ENCODE measurements at regions not wholly inside any gene's neighbourhood (a gene's known extent, or its start where the extent isn't known, plus 50 kb on each side); places are given as distances from the start of the nearest gene placed in this dataset.
"Not testable (repeated sequence)": the region's sequence is repeated elsewhere in the genome, so short reads cannot be mapped to it uniquely, and the experiment has no call there.

- TF ChIP-seq POLR2AphosphoS5 (IDR thresholded peaks at IDR 0.05) (no peak), CTCF (IDR thresholded peaks at IDR 0.05) (no peak), POLR2A (IDR thresholded peaks at IDR 0.05) (no peak), EP300 (IDR thresholded peaks at IDR 0.05) (no peak)
- WGBS, 5 donors = 59 to 73% (median 65%) methylated on average over 8 of the region's 8 CpGs
- intact Hi-C loops (cut with DNase I; ENCODE audit: low total_unique reads) = no loop called here
These were observed 72.5 kb upstream of the MRI1 start for GRCh38 chr19:13691569-13692435.

GRCh38 chr19:13689085-13689484, 75.2 kb upstream of the MRI1 start:
- Histone ChIP-seq H3K27ac (no peak overlapping the region), H3K36me3 (no peaks in the 10 kb centered on the region), H3K4me3 (no peak overlapping the region), H3K9me3 (peaks cover 0 to 8% (median 0%) of the 10 kb centered on the region in 4 donors), H3K27me3 (peaks cover 0 to 26% (median 4%) of the 10 kb centered on the region in 3 donors), H3K4me1 (no peaks in the 10 kb centered on the region)
- intact Hi-C loops (cut with DNase I; ENCODE audit: low total_unique reads) = no loop called here
- 73 to 81% (median 76%) methylated on average over 3 of the region's 3 CpGs for WGBS, 5 donors
- TF ChIP-seq POLR2A (IDR thresholded peaks at IDR 0.05) = no peak
- TF ChIP-seq CTCF (IDR thresholded peaks at IDR 0.05) = no peak
- TF ChIP-seq POLR2AphosphoS5 (IDR thresholded peaks at IDR 0.05) = no peak
- no peak for TF ChIP-seq EP300 (IDR thresholded peaks at IDR 0.05)
- DNase-seq = peak in 1 of 2 donors; percentile 22

More at GRCh38 chr19:13691569-13692435, 72.5 kb upstream of the MRI1 start:
- DNase-seq = peak in 1 of 2 donors; percentile 11
- no peaks in the 10 kb centered on the region for H3K4me1 ChIP-seq
- peaks cover 0 to 17% (median 0%) of the 10 kb centered on the region in 4 donors for H3K9me3 ChIP-seq
- no peak overlapping the region for H3K27ac ChIP-seq
- no peak overlapping the region for H3K4me3 ChIP-seq
- H3K27me3 ChIP-seq = peaks cover 0 to 40% (median 7%) of the 10 kb centered on the region in 3 donors
- no peaks in the 10 kb centered on the region for H3K36me3 ChIP-seq

- no peaks in the 10 kb centered on the region for H3K27me3 ChIP-seq
- intact Hi-C loops (cut with DNase I; ENCODE audit: low total_unique reads) = no loop called here
- H3K4me3 ChIP-seq = no peak overlapping the region
- no peak for TF ChIP-seq POLR2A (IDR thresholded peaks at IDR 0.05)
- no peak for TF ChIP-seq EP300 (IDR thresholded peaks at IDR 0.05)
- H3K27ac ChIP-seq = no peak overlapping the region
- 66 to 83% (median 74%) methylated on average over 1 of the region's 1 CpG for WGBS, 5 donors
- H3K4me1 ChIP-seq = no peaks in the 10 kb centered on the region
- no peak for DNase-seq
- peaks cover 3 to 31% (median 24%) of the 10 kb centered on the region in 4 donors for H3K9me3 ChIP-seq
- no peaks in the 10 kb centered on the region for H3K36me3 ChIP-seq
These were observed 80.3 kb upstream of the MRI1 start for GRCh38 chr19:13684021-13684420.

- H3K36me3 ChIP-seq = no peaks in the 10 kb centered on the region
- no peak overlapping the region for H3K27ac ChIP-seq
- no peaks in the 10 kb centered on the region for H3K27me3 ChIP-seq
- 61 to 78% (median 74%) methylated on average over 3 of the region's 3 CpGs for WGBS, 5 donors
- H3K4me1 ChIP-seq = no peaks in the 10 kb centered on the region
- H3K9me3 ChIP-seq = peaks cover 3 to 37% (median 31%) of the 10 kb centered on the region in 4 donors
- intact Hi-C loops (cut with DNase I; ENCODE audit: low total_unique reads) = no loop called here
- DNase-seq = peak in 1 of 2 donors; percentile 13
- TF ChIP-seq POLR2AphosphoS5 (IDR thresholded peaks at IDR 0.05) = no peak
- no peak for TF ChIP-seq EP300 (IDR thresholded peaks at IDR 0.05)
- TF ChIP-seq POLR2A (IDR thresholded peaks at IDR 0.05) = no peak
- TF ChIP-seq CTCF (IDR thresholded peaks at IDR 0.05) = no peak
- no peak overlapping the region for H3K4me3 ChIP-seq
These were observed 82.8 kb upstream of the MRI1 start for GRCh38 chr19:13681509-13681908.

GRCh38 chr19:13680708-13681360, 83.5 kb upstream of the MRI1 start:
- 86 to 98% (median 96%) methylated on average over 5 to 7 of the region's 7 CpGs for WGBS, 5 donors
- H3K36me3 ChIP-seq; intact Hi-C loops (cut with DNase I; ENCODE audit: low total_unique reads): not testable (repeated sequence)

GRCh38 chr19:13676967-13677366, 87.4 kb upstream of the MRI1 start:
- H3K27me3 ChIP-seq; DNase-seq; intact Hi-C loops (cut with DNase I; ENCODE audit: low total_unique reads); H3K4me1 ChIP-seq; H3K27ac ChIP-seq; H3K36me3 ChIP-seq; H3K4me3 ChIP-seq: not testable (repeated sequence)
- 85 to 90% (median 86%) methylated on average over 5 of the region's 5 CpGs for WGBS, 5 donors
- H3K9me3 ChIP-seq = peaks cover 3 to 43% (median 37%) of the 10 kb centered on the region in 4 donors

More at GRCh38 chr19:13680708-13681360, 83.5 kb upstream of the MRI1 start:
- not testable (repeated sequence) for H3K27ac ChIP-seq, H3K4me1 ChIP-seq, DNase-seq, H3K27me3 ChIP-seq, H3K4me3 ChIP-seq
- peaks cover 3 to 37% (median 31%) of the 10 kb centered on the region in 4 donors for H3K9me3 ChIP-seq

GRCh38 chr19:13672480-13673175, 91.7 kb upstream of the MRI1 start:
- H3K27me3 ChIP-seq, H3K27ac ChIP-seq: not testable (repeated sequence)

More at GRCh38 chr19:13672480-13673175, 91.7 kb upstream of the MRI1 start:
- 90 to 97% (median 92%) methylated on average over 7 of the region's 7 CpGs for WGBS, 5 donors
- H3K9me3 ChIP-seq = peaks cover 0 to 11% (median 4%) of the 10 kb centered on the region in 4 donors
- DNase-seq = peak in 1 of 2 donors; percentile 3
- H3K4me1 ChIP-seq; H3K4me3 ChIP-seq; H3K36me3 ChIP-seq; intact Hi-C loops (cut with DNase I; ENCODE audit: low total_unique reads): not testable (repeated sequence)
